ENCODE measurements at regions not wholly inside any gene's neighbourhood (a gene's known extent, or its start where the extent isn't known, plus 50 kb on each side); places are given as distances from the start of the nearest gene placed in this dataset.

DNA sequence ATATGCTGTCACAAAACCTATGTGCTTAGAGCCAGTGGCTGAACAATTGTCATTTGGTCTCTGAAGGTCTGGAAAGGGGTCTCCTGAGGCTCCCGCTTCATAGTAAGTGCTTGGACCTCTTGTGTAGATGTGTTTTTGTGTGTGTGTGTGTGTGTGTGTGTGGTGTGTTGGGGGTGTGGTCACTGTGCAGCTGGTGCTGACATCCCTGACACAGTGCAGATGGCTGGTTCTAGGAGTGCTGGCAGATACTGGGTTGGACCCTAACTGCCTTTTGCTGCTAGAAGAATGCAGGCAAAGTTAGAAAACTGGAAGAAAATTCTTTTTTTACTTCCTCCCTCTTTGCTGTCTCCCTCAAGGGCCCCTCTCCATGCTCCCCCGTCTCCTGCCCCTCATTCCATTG, 1872.6 kb downstream of the ARAP2 start:
- no peaks in the 10 kb centered on the region for H3K27me3 ChIP-seq (ENCODE audit: control insufficient read depth, insufficient read depth, low read length)
- H3K9ac ChIP-seq = no peak overlapping the region
- TF ChIP-seq, protein P1, sequence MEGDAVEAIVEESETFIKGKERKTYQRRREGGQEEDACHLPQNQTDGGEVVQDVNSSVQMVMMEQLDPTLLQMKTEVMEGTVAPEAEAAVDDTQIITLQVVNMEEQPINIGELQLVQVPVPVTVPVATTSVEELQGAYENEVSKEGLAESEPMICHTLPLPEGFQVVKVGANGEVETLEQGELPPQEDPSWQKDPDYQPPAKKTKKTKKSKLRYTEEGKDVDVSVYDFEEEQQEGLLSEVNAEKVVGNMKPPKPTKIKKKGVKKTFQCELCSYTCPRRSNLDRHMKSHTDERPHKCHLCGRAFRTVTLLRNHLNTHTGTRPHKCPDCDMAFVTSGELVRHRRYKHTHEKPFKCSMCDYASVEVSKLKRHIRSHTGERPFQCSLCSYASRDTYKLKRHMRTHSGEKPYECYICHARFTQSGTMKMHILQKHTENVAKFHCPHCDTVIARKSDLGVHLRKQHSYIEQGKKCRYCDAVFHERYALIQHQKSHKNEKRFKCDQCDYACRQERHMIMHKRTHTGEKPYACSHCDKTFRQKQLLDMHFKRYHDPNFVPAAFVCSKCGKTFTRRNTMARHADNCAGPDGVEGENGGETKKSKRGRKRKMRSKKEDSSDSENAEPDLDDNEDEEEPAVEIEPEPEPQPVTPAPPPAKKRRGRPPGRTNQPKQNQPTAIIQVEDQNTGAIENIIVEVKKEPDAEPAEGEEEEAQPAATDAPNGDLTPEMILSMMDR (IDR thresholded peaks at IDR 0.05) = no peak
- no peak overlapping the region for H3K4me2 ChIP-seq (ENCODE audit: low read length)
- H3K4me3 ChIP-seq (ENCODE audit: low read depth, low read length) = no peak overlapping the region
- H3K27ac ChIP-seq = no peak overlapping the region
- H3K79me2 ChIP-seq = no peaks in the 10 kb centered on the region
- H3K4me1 ChIP-seq = no peaks in the 10 kb centered on the region
- no peaks in the 10 kb centered on the region for H3K36me3 ChIP-seq (ENCODE audit: control insufficient read depth, insufficient read depth, low read length)
- H3K9me3 ChIP-seq (ENCODE audit: control insufficient read depth, low read length) = no peaks in the 10 kb centered on the region
- no peak overlapping the region for H2AFZ ChIP-seq

DNA sequence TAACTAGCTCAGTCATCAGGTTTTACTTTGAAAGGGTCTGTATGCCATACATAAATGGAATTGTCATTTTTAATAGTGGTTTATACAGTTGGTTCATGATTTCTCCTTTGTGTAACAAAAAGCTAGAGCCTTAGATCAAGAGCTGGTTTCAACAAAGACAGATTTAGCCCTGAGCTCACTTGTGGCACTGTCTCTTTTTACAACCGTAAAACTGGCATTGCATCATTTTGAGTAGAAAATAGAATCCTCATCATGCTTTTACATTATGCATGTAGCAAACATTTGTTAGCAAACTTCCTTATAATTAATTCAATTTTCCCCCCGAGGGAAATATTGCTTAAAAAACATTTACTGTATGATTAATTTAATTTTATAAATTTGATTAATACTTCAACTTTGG, 1871.5 kb downstream of the ARAP2 start:
- TF ChIP-seq, protein P1 (IDR thresholded peaks at IDR 0.05) = no peak
- no peak overlapping the region for H3K4me2 ChIP-seq (ENCODE audit: low read length)
- no peaks in the 10 kb centered on the region for H3K36me3 ChIP-seq (ENCODE audit: control insufficient read depth, insufficient read depth, low read length)
- H2AFZ ChIP-seq = no peak overlapping the region
- H3K4me3 ChIP-seq (ENCODE audit: low read depth, low read length) = no peak overlapping the region
- no peaks in the 10 kb centered on the region for H3K79me2 ChIP-seq
- H3K27me3 ChIP-seq (ENCODE audit: control insufficient read depth, insufficient read depth, low read length) = no peaks in the 10 kb centered on the region
- H3K9ac ChIP-seq = no peak overlapping the region
- no peaks in the 10 kb centered on the region for H3K4me1 ChIP-seq
- no peak overlapping the region for H3K27ac ChIP-seq
- H3K9me3 ChIP-seq (ENCODE audit: control insufficient read depth, low read length) = no peaks in the 10 kb centered on the region

DNA sequence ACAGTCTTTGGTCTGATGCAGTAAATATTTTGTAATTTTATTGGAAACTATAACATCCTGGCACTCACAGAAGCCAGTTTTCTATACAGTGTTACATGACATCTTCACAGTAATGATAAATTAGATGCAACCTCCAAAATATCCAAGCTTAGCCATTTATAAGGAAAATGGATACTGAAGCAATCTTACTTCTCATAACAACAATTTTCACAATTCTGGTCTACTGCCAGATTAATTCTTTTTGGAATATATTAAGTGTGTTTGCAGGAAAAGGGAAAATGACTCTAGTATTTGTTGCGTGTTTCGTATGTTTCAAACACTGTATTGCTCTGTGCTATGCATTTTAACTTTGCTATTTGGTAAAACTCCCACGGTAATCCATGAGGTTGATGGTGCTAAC, 1870.9 kb downstream of the ARAP2 start:
- H3K27me3 ChIP-seq (ENCODE audit: control insufficient read depth, insufficient read depth, low read length) = no peaks in the 10 kb centered on the region
- no peaks in the 10 kb centered on the region for H3K36me3 ChIP-seq (ENCODE audit: control insufficient read depth, insufficient read depth, low read length)
- no peaks in the 10 kb centered on the region for H3K4me1 ChIP-seq
- H3K27ac ChIP-seq = no peak overlapping the region
- TF ChIP-seq, protein P1 (IDR thresholded peaks at IDR 0.05) = no peak
- H3K4me3 ChIP-seq (ENCODE audit: low read depth, low read length) = no peak overlapping the region
- no peak overlapping the region for H3K9ac ChIP-seq
- H3K79me2 ChIP-seq = no peaks in the 10 kb centered on the region
- H3K9me3 ChIP-seq (ENCODE audit: control insufficient read depth, low read length) = no peaks in the 10 kb centered on the region
- H3K4me2 ChIP-seq (ENCODE audit: low read length) = no peak overlapping the region
- H2AFZ ChIP-seq = no peak overlapping the region

DNA sequence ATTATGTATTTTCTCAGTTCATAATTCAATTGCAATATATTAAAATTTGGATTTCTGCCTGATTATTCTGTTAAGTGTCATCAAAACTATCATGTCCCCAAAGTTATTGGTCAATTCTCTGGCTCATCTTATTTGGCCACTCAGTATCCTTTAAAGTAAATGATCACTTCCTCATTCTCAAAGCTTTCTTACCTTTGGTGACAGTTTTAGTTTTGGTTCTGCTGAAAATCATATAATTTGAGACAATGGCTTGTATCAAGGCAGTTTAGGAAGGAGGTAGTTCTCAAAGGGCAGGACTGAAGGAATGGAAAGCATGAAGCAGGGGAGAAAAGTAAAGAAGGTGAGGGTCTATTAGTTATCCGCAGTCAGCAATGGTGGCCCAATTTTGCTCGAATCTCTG, 1832.1 kb downstream of the ARAP2 start:
- H3K27ac ChIP-seq = no peak overlapping the region
- no peaks in the 10 kb centered on the region for H3K36me3 ChIP-seq (ENCODE audit: control insufficient read depth, insufficient read depth, low read length)
- no peak overlapping the region for H3K4me2 ChIP-seq (ENCODE audit: low read length)
- TF ChIP-seq, protein P1 (IDR thresholded peaks at IDR 0.05) = no peak
- no peaks in the 10 kb centered on the region for H3K27me3 ChIP-seq (ENCODE audit: control insufficient read depth, insufficient read depth, low read length)
- H3K4me3 ChIP-seq (ENCODE audit: low read depth, low read length) = no peak overlapping the region
- H3K4me1 ChIP-seq = no peaks in the 10 kb centered on the region
- no peaks in the 10 kb centered on the region for H3K9me3 ChIP-seq (ENCODE audit: control insufficient read depth, low read length)
- no peak overlapping the region for H2AFZ ChIP-seq
- H3K79me2 ChIP-seq = no peaks in the 10 kb centered on the region
- H3K9ac ChIP-seq = no peak overlapping the region

DNA sequence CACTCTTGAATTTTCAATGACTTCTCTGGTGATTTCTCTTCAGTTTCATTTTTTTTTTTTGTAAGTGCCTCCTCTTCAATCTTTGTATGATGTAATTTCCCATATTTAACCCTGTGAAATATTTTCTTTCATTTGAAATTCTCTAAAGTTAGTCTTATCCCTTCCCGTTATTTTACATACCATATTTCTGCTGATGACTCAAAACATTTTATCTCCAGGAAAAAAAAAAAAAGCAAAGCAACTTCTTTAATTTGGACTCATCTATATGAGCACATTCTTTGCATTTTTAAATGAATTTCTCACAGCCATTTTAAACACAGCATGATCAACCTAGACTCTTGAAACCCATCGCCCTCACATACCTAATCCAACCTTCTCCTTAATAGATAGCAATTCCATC, 1831.4 kb downstream of the ARAP2 start:
- Histone ChIP-seq H3K27me3 (ENCODE audit: control insufficient read depth, insufficient read depth, low read length) (no peaks in the 10 kb centered on the region), H3K4me2 (ENCODE audit: low read length) (no peak overlapping the region), H3K4me3 (ENCODE audit: low read depth, low read length) (no peak overlapping the region), H3K4me1 (no peaks in the 10 kb centered on the region), H3K36me3 (ENCODE audit: control insufficient read depth, insufficient read depth, low read length) (no peaks in the 10 kb centered on the region), H3K9me3 (ENCODE audit: control insufficient read depth, low read length) (no peaks in the 10 kb centered on the region), H3K27ac (no peak overlapping the region), H3K9ac (no peak overlapping the region), H3K79me2 (no peaks in the 10 kb centered on the region), H2AFZ (no peak overlapping the region)
- TF ChIP-seq, protein P1 (IDR thresholded peaks at IDR 0.05) = no peak
